ENCODE measurements at regions not wholly inside any gene's neighbourhood (a gene's known extent, or its start where the extent isn't known, plus 50 kb on each side); places are given as distances from the start of the nearest gene placed in this dataset.

DNA sequence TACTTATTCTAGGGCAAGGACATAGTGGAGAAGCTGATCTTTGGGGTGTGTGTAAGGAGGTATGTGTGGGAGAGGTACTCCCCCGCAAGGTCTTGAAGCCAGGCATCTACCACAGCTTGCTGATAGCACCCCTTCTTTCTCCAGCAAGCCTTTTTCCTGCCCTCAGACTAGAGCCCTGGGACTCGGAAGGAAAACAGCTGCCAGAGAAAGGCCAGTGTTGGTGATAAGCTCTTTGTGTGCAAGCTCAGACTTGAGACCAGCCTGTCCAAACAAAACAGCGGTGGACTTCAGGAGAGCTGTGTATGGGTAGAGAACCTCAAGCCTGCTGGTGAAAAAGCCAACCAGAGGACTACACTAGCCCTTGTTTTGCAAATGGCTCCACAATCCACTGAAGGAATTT is 1028.6 kb downstream of the MCTP2 start:
- H3K9me3 Mint-ChIP-seq: no peaks in the 10 kb centered on the region
- H3K4me3 Mint-ChIP-seq: no peak overlapping the region
- peaks cover 10% of the 10 kb centered on the region for H3K4me1 Mint-ChIP-seq
- no peak overlapping the region for H3K27ac Mint-ChIP-seq
- DNase-seq (peak; percentile 30), ATAC-seq (ENCODE audit: low read depth) (no peak)
- H3K36me3 Mint-ChIP-seq: no peaks in the 10 kb centered on the region
- POLR2A ChIA-PET: no interaction called here
- H3K27me3 Mint-ChIP-seq: peaks cover 55% of the 10 kb centered on the region

- ATAC-seq (ENCODE audit: low read depth): no peak
- POLR2A ChIA-PET: no interaction called here
- no peak for DNase-seq
- Mint-ChIP-seq H3K27me3 (peaks cover 57% of the 10 kb centered on the region), H3K9me3 (no peaks in the 10 kb centered on the region), H3K27ac (no peak overlapping the region), H3K36me3 (no peaks in the 10 kb centered on the region), H3K4me1 (peaks cover 16% of the 10 kb centered on the region), H3K4me3 (no peak overlapping the region)
These were observed 1029.5 kb downstream of the MCTP2 start for GRCh38 chr15:95260856-95261255.

DNA sequence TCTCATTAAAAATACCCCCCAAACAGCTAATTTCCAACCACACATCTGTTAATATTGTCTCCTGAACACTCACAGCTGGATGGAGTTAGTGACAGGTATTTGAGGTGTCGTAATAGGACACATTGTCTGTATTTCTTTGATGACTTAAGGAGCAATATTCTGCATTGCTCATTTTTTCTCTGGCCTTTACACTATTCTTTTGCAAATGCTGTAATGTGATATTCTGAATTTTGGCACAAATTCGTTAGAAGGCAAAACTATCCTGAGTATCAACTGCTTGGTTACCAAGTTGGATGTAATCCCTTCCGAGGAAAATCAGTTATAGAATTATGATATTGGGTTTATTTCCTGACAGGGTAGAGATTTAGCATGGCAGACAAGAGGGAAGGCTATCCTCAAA is 1030.2 kb downstream of the MCTP2 start:
- H3K27me3 Mint-ChIP-seq: peaks cover 62% of the 10 kb centered on the region
- POLR2A ChIA-PET: no interaction called here

DNA sequence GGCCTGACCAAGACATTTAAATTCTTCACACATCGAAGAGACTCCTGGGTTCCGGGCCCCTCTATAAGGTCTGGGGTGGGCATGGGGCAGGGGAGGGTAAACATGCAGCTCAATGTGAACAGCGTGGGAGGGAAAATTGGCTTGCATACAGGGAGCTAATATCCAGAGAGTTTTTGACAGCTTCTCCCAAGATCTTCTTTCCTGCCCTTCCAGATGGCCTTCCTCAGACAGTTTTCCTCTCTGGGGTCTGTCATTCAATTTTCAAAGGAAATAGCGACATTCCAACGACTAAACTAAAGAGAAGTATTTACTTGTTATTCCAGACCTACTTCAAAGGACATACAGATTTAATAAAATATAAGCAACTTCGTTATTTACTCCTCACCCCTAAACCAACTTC is 1030.6 kb downstream of the MCTP2 start:
- no peak for ATAC-seq (ENCODE audit: low read depth)
- Mint-ChIP-seq H3K27me3 (peaks cover 64% of the 10 kb centered on the region), H3K4me1 (peaks cover 17% of the 10 kb centered on the region), H3K9me3 (no peaks in the 10 kb centered on the region), H3K27ac (no peak overlapping the region), H3K4me3 (no peak overlapping the region), H3K36me3 (no peaks in the 10 kb centered on the region)
- DNase-seq: no peak
- POLR2A ChIA-PET: no interaction called here

More for the DNA sequence above, 1030.2 kb downstream of the MCTP2 start:
- Mint-ChIP-seq H3K27ac (no peak overlapping the region), H3K9me3 (no peaks in the 10 kb centered on the region), H3K4me3 (no peak overlapping the region), H3K4me1 (peaks cover 17% of the 10 kb centered on the region), H3K36me3 (no peaks in the 10 kb centered on the region)
- DNase-seq: no peak
- ATAC-seq (ENCODE audit: low read depth): no peak

GRCh38 chr15:95262866-95263564 is 1031.7 kb downstream of the MCTP2 start:
- ATAC-seq (ENCODE audit: low read depth): no peak
- H3K4me1 Mint-ChIP-seq: peaks cover 23% of the 10 kb centered on the region
- H3K27ac Mint-ChIP-seq: no peak overlapping the region
- peaks cover 71% of the 10 kb centered on the region for H3K27me3 Mint-ChIP-seq
- DNase-seq: no peak
- H3K4me3 Mint-ChIP-seq: no peak overlapping the region
- POLR2A ChIA-PET: no interaction called here
- H3K36me3 Mint-ChIP-seq: no peaks in the 10 kb centered on the region
- no peaks in the 10 kb centered on the region for H3K9me3 Mint-ChIP-seq

- H3K27ac Mint-ChIP-seq: no peak overlapping the region
- no peak for DNase-seq
- no peaks in the 10 kb centered on the region for H3K36me3 Mint-ChIP-seq
- POLR2A ChIA-PET: no interaction called here
- ATAC-seq (ENCODE audit: low read depth): no peak
- H3K4me3 Mint-ChIP-seq: no peak overlapping the region
- H3K4me1 Mint-ChIP-seq: peaks cover 23% of the 10 kb centered on the region
- H3K9me3 Mint-ChIP-seq: no peaks in the 10 kb centered on the region
- H3K27me3 Mint-ChIP-seq: peaks cover 73% of the 10 kb centered on the region
These were observed 1032.4 kb downstream of the MCTP2 start for GRCh38 chr15:95263751-95264150.

DNA sequence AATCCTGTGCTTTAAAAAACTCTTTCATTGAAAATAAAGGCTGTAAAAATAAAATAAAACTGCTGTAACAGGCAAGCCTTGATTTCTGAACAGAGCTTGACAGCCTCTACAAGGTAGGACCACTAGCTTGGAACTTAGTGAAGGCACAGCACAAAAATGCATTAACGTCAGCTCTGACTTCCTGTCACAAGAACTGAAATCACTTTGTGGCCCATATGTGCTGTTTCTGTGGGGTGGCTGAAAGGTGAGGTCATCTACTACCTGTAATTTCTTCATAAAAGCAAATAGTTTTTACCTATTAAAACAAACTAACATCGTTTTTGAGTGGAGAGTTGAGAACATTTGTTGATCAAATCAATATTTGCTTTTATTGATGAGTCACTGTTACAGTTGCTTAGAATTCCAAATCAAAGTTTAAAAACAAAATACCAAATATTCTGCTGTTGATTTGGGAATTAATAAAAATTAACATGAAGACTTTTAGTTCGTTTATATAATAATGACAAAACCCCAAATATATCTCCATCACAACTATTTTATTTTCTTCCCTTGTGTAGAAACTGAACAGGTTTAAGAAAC is 1034.1 kb downstream of the MCTP2 start:
- POLR2A ChIA-PET: no interaction called here
- Mint-ChIP-seq H3K9me3 (no peaks in the 10 kb centered on the region), H3K27ac (no peak overlapping the region), H3K4me1 (peaks cover 15% of the 10 kb centered on the region), H3K4me3 (no peak overlapping the region), H3K27me3 (peaks cover 65% of the 10 kb centered on the region), H3K36me3 (no peaks in the 10 kb centered on the region)
- ATAC-seq (ENCODE audit: low read depth) (no peak), DNase-seq (no peak)

- ATAC-seq (ENCODE audit: low read depth) (no peak), DNase-seq (no peak)
- Mint-ChIP-seq H3K27me3 (peaks cover 55% of the 10 kb centered on the region), H3K4me3 (no peak overlapping the region), H3K36me3 (no peaks in the 10 kb centered on the region), H3K4me1 (peaks cover 15% of the 10 kb centered on the region), H3K9me3 (no peaks in the 10 kb centered on the region), H3K27ac (no peak overlapping the region)
- POLR2A ChIA-PET: interaction anchor here (0.5 kb wide), 1 partner anchor 521 kb away, joined by 4 read pairs; no protein-coding TSS in a partner anchor
These were observed 1035.2 kb downstream of the MCTP2 start for GRCh38 chr15:95266451-95267061.

GRCh38 chr15:95267481-95267880 is 1036.1 kb downstream of the MCTP2 start:
- Mint-ChIP-seq H3K4me1 (peaks cover 15% of the 10 kb centered on the region), H3K4me3 (no peak overlapping the region), H3K36me3 (no peaks in the 10 kb centered on the region), H3K27ac (no peak overlapping the region), H3K27me3 (peaks cover 51% of the 10 kb centered on the region), H3K9me3 (no peaks in the 10 kb centered on the region)
- ATAC-seq (ENCODE audit: low read depth) (no peak), DNase-seq (no peak)
- POLR2A ChIA-PET: no interaction called here

- peaks cover 56% of the 10 kb centered on the region for H3K27me3 Mint-ChIP-seq
- no peak overlapping the region for H3K4me3 Mint-ChIP-seq
- peaks cover 14% of the 10 kb centered on the region for H3K4me1 Mint-ChIP-seq
- no peak for ATAC-seq (ENCODE audit: low read depth)
- no peak overlapping the region for H3K27ac Mint-ChIP-seq
- DNase-seq: no peak
- POLR2A ChIA-PET: no interaction called here
- H3K9me3 Mint-ChIP-seq: no peaks in the 10 kb centered on the region
- H3K36me3 Mint-ChIP-seq: no peaks in the 10 kb centered on the region
These were observed 1038.2 kb downstream of the MCTP2 start for GRCh38 chr15:95269242-95270183.

- POLR2A ChIA-PET: no interaction called here
- DNase-seq: no peak
- Mint-ChIP-seq H3K4me3 (no peak overlapping the region), H3K9me3 (peaks cover 3% of the 10 kb centered on the region), H3K27me3 (peaks cover 47% of the 10 kb centered on the region), H3K27ac (no peak overlapping the region), H3K4me1 (no peaks in the 10 kb centered on the region), H3K36me3 (peaks cover 2% of the 10 kb centered on the region)
- ATAC-seq (ENCODE audit: low read depth): no peak
These were observed 1042.7 kb downstream of the MCTP2 start for GRCh38 chr15:95274101-95274500.

- Mint-ChIP-seq H3K27ac (no peak overlapping the region), H3K4me1 (no peaks in the 10 kb centered on the region), H3K36me3 (peaks cover 2% of the 10 kb centered on the region), H3K4me3 (no peak overlapping the region), H3K9me3 (peaks cover 3% of the 10 kb centered on the region), H3K27me3 (peaks cover 69% of the 10 kb centered on the region)
- no peak for DNase-seq
- ATAC-seq (ENCODE audit: low read depth): no peak
- POLR2A ChIA-PET: no interaction called here
These were observed 1045.9 kb downstream of the MCTP2 start for GRCh38 chr15:95277266-95277665.

GRCh38 chr15:95278532-95279245 is 1047.3 kb downstream of the MCTP2 start:
- H3K4me1 Mint-ChIP-seq: peaks cover 3% of the 10 kb centered on the region
- H3K36me3 Mint-ChIP-seq: peaks cover 2% of the 10 kb centered on the region
- POLR2A ChIA-PET: interaction anchor here (0.6 kb wide), 1 partner anchor 601 kb away, joined by 3 read pairs; no protein-coding TSS in a partner anchor
- no peak for DNase-seq
- H3K27me3 Mint-ChIP-seq: peaks cover 69% of the 10 kb centered on the region
- no peak overlapping the region for H3K27ac Mint-ChIP-seq
- H3K9me3 Mint-ChIP-seq: peaks cover 3% of the 10 kb centered on the region
- ATAC-seq (ENCODE audit: low read depth): no peak
- no peak overlapping the region for H3K4me3 Mint-ChIP-seq
